KMS-11 (cell line): ENCODE measurements at regions not wholly inside any gene's neighbourhood (a gene's known extent, or its start where the extent isn't known, plus 50 kb on each side); places are given as distances from the start of the nearest gene placed in this dataset.

Experiments used
- H2AFZ ChIP-seq: fragments of 200-600 bp; sonication (generic); 2 replicates; pipeline ENCODE4 v1.6.1; 2016; ENCODE audit warnings: antibody characterized with exemption, mixed run types, low read depth
- H3K27ac ChIP-seq: fragments of 200-600 bp; sonication (generic); 2 replicates; pipeline ENCODE4 v1.6.1; 2016; ENCODE audit warnings: mild to moderate bottlenecking, mixed run types
- H3K27me3 ChIP-seq: fragments of 200-600 bp; sonication (generic); 2 replicates; pipeline ENCODE4 v1.6.1; 2017; ENCODE audit warnings: mild to moderate bottlenecking, low read depth, mixed run types, moderate library complexity; ENCODE audit not compliant: insufficient read depth
- H3K36me3 ChIP-seq: fragments of 200-600 bp; sonication (generic); 2 replicates; pipeline ENCODE4 v1.6.1; 2017; ENCODE audit warnings: mild to moderate bottlenecking, mixed run types; ENCODE audit not compliant: insufficient read depth
- H3K4me1 ChIP-seq: fragments of 200-600 bp; sonication (generic); 2 replicates; pipeline ENCODE4 v1.6.1; 2016; ENCODE audit warnings: mild to moderate bottlenecking, low read depth, mixed run types; ENCODE audit not compliant: poor library complexity, severe bottlenecking
- H3K4me2 ChIP-seq: fragments of 200-600 bp; sonication (generic); 2 replicates; pipeline ENCODE4 v1.7.0; 2016; ENCODE audit warnings: mild to moderate bottlenecking, mixed run types
- H3K4me3 ChIP-seq: fragments of 200-600 bp; sonication (generic); IDR thresholded peaks from 2 replicates; pipeline ENCODE4 v1.6.1; 2017; ENCODE audit warnings: low read depth, low read length, mixed read lengths; ENCODE audit not compliant: insufficient read depth
- H3K79me2 ChIP-seq: fragments of 200-600 bp; sonication (generic); 2 replicates; pipeline ENCODE4 v1.6.1; 2016; ENCODE audit warnings: low read depth, mixed run types; ENCODE audit not compliant: insufficient read depth
- H3K9ac ChIP-seq: fragments of 200-600 bp; sonication (generic); 2 replicates; pipeline ENCODE4 v1.6.1; 2016; ENCODE audit warnings: mild to moderate bottlenecking, mixed run types
- H4K20me1 ChIP-seq: fragments of 200-600 bp; sonication (generic); 2 replicates; pipeline ENCODE4 v1.6.1; 2016; ENCODE audit warnings: mild to moderate bottlenecking, mixed run types; ENCODE audit not compliant: insufficient read depth
- TF ChIP-seq, protein P1 (sequence below): fragments of 200-600 bp; sonication (generic); conservative IDR thresholded peaks from 2 replicates; pipeline ENCODE4 v1.6.1; 2017; ENCODE audit warnings: low read depth, mild to moderate bottlenecking, antibody characterized with exemption, low read length, moderate library complexity, mixed read lengths

DNA sequence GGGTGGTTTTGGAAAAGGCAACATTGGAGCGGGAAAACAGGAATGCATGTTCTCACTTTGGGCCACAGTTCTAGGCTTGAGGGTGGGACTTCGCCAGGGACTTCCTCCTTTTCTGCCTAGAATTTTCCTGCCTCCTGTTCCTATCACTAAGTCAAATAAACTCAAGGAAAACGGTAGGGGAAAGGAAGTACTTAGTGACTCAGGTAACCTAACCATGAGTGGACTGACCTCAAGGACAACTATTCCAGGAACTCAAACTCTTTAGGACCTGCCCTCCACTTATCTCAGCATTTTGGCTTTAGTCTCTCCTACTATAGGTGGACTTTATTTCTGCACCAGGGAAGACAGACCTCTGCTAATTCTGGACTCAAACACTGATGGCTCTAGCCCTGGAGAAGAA lies 281.7 kb downstream of the ZNF674 start:
- H3K9ac ChIP-seq, result no peak overlapping the region
- H3K4me1 ChIP-seq, result no peaks in the 10 kb centered on the region
- no peaks in the 10 kb centered on the region for H3K27me3 ChIP-seq
- no peak overlapping the region for H2AFZ ChIP-seq
- no peaks in the 10 kb centered on the region for H4K20me1 ChIP-seq
- no peak overlapping the region for H3K4me2 ChIP-seq
- H3K4me3 ChIP-seq, result no peak overlapping the region
- TF ChIP-seq, protein P1, sequence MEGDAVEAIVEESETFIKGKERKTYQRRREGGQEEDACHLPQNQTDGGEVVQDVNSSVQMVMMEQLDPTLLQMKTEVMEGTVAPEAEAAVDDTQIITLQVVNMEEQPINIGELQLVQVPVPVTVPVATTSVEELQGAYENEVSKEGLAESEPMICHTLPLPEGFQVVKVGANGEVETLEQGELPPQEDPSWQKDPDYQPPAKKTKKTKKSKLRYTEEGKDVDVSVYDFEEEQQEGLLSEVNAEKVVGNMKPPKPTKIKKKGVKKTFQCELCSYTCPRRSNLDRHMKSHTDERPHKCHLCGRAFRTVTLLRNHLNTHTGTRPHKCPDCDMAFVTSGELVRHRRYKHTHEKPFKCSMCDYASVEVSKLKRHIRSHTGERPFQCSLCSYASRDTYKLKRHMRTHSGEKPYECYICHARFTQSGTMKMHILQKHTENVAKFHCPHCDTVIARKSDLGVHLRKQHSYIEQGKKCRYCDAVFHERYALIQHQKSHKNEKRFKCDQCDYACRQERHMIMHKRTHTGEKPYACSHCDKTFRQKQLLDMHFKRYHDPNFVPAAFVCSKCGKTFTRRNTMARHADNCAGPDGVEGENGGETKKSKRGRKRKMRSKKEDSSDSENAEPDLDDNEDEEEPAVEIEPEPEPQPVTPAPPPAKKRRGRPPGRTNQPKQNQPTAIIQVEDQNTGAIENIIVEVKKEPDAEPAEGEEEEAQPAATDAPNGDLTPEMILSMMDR, result no peak
- H3K27ac ChIP-seq, result no peak overlapping the region
- H3K36me3 ChIP-seq, result no peaks in the 10 kb centered on the region
- H3K79me2 ChIP-seq, result no peaks in the 10 kb centered on the region

GRCh38 chrX:46262304-46262703 lies 282.9 kb downstream of the ZNF674 start:
- TF ChIP-seq, protein P1, result no peak
- Histone ChIP-seq H3K79me2 (no peaks in the 10 kb centered on the region), H4K20me1 (no peaks in the 10 kb centered on the region), H3K4me1 (no peaks in the 10 kb centered on the region), H3K4me2 (no peak overlapping the region), H3K9ac (no peak overlapping the region), H2AFZ (no peak overlapping the region), H3K36me3 (no peaks in the 10 kb centered on the region), H3K27ac (no peak overlapping the region), H3K4me3 (no peak overlapping the region), H3K27me3 (no peaks in the 10 kb centered on the region)

GRCh38 chrX:46260499-46260898 lies 284.7 kb downstream of the ZNF674 start:
- no peaks in the 10 kb centered on the region for H3K27me3 ChIP-seq
- H3K36me3 ChIP-seq, result no peaks in the 10 kb centered on the region
- no peaks in the 10 kb centered on the region for H3K79me2 ChIP-seq
- H3K4me2 ChIP-seq, result no peak overlapping the region
- no peak overlapping the region for H2AFZ ChIP-seq
- H3K4me1 ChIP-seq, result no peaks in the 10 kb centered on the region
- no peaks in the 10 kb centered on the region for H4K20me1 ChIP-seq
- no peak overlapping the region for H3K9ac ChIP-seq
- TF ChIP-seq, protein P1, result no peak
- no peak overlapping the region for H3K27ac ChIP-seq
- no peak overlapping the region for H3K4me3 ChIP-seq

DNA sequence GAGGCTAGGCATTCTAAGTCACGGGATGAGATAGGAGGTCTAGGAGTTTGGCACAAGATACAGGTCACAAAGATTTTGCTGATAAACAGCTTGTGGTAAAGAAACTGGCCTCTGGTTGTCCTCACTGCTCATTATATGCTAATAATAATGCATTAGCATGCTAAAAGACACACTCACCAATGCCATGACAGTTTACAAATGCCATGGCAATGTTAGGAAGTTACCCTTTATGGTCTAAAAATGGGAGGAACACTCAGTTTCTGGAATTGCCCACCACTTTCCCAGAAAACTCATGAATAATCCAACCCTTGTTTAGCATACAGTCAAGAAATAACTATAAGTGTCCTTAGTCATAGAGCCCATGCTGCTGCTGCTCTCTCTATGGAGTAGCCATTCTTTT lies 286.9 kb downstream of the ZNF674 start:
- H3K9ac ChIP-seq, result no peak overlapping the region
- H3K79me2 ChIP-seq, result no peaks in the 10 kb centered on the region
- no peak overlapping the region for H3K4me3 ChIP-seq
- H3K4me1 ChIP-seq, result no peaks in the 10 kb centered on the region
- H3K27ac ChIP-seq, result no peak overlapping the region
- no peak overlapping the region for H3K4me2 ChIP-seq
- TF ChIP-seq, protein P1, result no peak
- no peak overlapping the region for H2AFZ ChIP-seq
- H3K27me3 ChIP-seq, result no peaks in the 10 kb centered on the region
- no peaks in the 10 kb centered on the region for H4K20me1 ChIP-seq
- no peaks in the 10 kb centered on the region for H3K36me3 ChIP-seq
